HCT116 (cell line): ENCODE measurements at regions not wholly inside any gene's neighbourhood (a gene's known extent, or its start where the extent isn't known, plus 50 kb on each side); places are given as distances from the start of the nearest gene placed in this dataset.

ENCODE experiments used
- CEBPB ChIP-seq: IDR thresholded peaks from 2 replicates; pipeline ENCODE4 v1.6.1; 2012; ENCODE audit warnings: low read depth
- EZH2 ChIP-seq: fragments of 200-600 bp; sonication (generic); IDR thresholded peaks from 2 replicates; pipeline ENCODE4 v1.6.1; 2017; ENCODE audit warnings: antibody characterized with exemption, mixed run types
- POLR2A ChIP-seq: IDR thresholded peaks from 2 replicates; pipeline ENCODE4 v1.7.0; 2011; ENCODE audit warnings: borderline replicate concordance; ENCODE audit not compliant: insufficient read depth, insufficient read length; ENCODE audit errors: extremely low read depth
- POLR2AphosphoS5 ChIP-seq: IDR thresholded peaks from 2 replicates; pipeline ENCODE4 v1.6.1; 2011; ENCODE audit warnings: mild to moderate bottlenecking, low read depth, low read length, moderate library complexity
- RAD21 ChIP-seq: IDR thresholded peaks from 2 replicates; pipeline ENCODE4 v1.6.1; 2012; ENCODE audit warnings: low read depth, mild to moderate bottlenecking
- SP1 ChIP-seq: IDR thresholded peaks from 2 replicates; pipeline ENCODE4 v1.6.1; 2012; ENCODE audit warnings: low read depth
- SRF ChIP-seq: IDR thresholded peaks from 2 replicates; pipeline ENCODE4 v1.6.1; 2012; ENCODE audit warnings: low read depth
- TCF7L2 ChIP-seq: IDR thresholded peaks from 2 replicates; pipeline ENCODE4 v1.7.0; 2011; ENCODE audit warnings: borderline replicate concordance, inconsistent platforms; ENCODE audit not compliant: insufficient read depth, insufficient read length; ENCODE audit errors: extremely low read depth
- ZNF274 ChIP-seq: fragments of 200-500 bp; sonication (Bioruptor generic); IDR thresholded peaks from 2 replicates; pipeline ENCODE4 v1.6.1; 2014; ENCODE audit warnings: mild to moderate bottlenecking, low read depth, low read length, inconsistent platforms
- TF ChIP-seq, protein P1 (sequence below), 3 experiments: fragments of 200-600 bp in 1 of 3; sonication (generic) in 1 of 3; IDR thresholded peaks in 2 of 3; conservative IDR thresholded peaks in 1 of 3; 2 replicates each; pipeline ENCODE4 v1.5.1; 2012 to 2017; ENCODE audit warnings: low read depth in 2 of 3, low read length in 2 of 3, antibody characterized with exemption in 1 of 3, borderline replicate concordance in 1 of 3, control low read depth in 1 of 3, mild to moderate bottlenecking in 1 of 3, mixed read lengths in 1 of 3, mixed run types in 1 of 3, moderate library complexity in 1 of 3; ENCODE audit not compliant: insufficient read depth in 1 of 3
- TF ChIP-seq, protein P2 (sequence below): IDR thresholded peaks from 2 replicates; pipeline ENCODE4 v1.6.1; 2012
- TF ChIP-seq, protein P3 (sequence below): IDR thresholded peaks from 2 replicates; pipeline ENCODE4 v1.6.1; 2012; ENCODE audit warnings: low read depth

DNA sequence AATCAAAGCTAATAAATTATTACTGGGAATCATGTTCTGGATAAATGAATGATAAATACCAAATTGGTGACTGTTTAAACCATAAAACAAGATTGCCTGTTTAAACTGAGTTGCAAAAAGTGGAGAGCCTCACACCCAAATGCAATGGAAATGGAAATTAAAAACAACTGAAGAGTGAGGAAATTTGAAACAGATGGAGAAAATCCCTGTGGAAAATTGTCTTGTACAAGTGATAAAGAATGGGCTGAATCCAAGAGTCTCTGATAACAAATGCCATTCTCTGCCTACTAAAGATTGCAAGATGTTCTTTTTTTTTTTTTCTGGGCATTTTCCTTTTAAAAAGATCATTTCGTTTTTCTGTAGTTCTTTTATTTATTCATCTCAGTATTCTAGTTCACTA, 426.3 kb downstream of the NLGN4X start:
- TF ChIP-seq, protein P1, sequence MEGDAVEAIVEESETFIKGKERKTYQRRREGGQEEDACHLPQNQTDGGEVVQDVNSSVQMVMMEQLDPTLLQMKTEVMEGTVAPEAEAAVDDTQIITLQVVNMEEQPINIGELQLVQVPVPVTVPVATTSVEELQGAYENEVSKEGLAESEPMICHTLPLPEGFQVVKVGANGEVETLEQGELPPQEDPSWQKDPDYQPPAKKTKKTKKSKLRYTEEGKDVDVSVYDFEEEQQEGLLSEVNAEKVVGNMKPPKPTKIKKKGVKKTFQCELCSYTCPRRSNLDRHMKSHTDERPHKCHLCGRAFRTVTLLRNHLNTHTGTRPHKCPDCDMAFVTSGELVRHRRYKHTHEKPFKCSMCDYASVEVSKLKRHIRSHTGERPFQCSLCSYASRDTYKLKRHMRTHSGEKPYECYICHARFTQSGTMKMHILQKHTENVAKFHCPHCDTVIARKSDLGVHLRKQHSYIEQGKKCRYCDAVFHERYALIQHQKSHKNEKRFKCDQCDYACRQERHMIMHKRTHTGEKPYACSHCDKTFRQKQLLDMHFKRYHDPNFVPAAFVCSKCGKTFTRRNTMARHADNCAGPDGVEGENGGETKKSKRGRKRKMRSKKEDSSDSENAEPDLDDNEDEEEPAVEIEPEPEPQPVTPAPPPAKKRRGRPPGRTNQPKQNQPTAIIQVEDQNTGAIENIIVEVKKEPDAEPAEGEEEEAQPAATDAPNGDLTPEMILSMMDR (IDR thresholded peaks at IDR 0.05 in 2 of 3, conservative IDR thresholded peaks at IDR 0.05 in 1 of 3; ENCODE audit: borderline replicate concordance in 1 of 3, insufficient read depth in 1 of 3, low read depth in 2 of 3, low read length in 2 of 3) = no peak
- no peak for TF ChIP-seq CEBPB
- TF ChIP-seq, protein P2, sequence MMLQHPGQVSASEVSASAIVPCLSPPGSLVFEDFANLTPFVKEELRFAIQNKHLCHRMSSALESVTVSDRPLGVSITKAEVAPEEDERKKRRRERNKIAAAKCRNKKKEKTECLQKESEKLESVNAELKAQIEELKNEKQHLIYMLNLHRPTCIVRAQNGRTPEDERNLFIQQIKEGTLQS = no peak
- no peak for TF ChIP-seq RAD21
- TF ChIP-seq POLR2AphosphoS5 = no peak
- TF ChIP-seq EZH2 = no peak
- TF ChIP-seq POLR2A = no peak
- TF ChIP-seq SRF = no peak
- no peak for TF ChIP-seq ZNF274
- TF ChIP-seq TCF7L2 = no peak
- no peak for TF ChIP-seq SP1
- TF ChIP-seq, protein P3, sequence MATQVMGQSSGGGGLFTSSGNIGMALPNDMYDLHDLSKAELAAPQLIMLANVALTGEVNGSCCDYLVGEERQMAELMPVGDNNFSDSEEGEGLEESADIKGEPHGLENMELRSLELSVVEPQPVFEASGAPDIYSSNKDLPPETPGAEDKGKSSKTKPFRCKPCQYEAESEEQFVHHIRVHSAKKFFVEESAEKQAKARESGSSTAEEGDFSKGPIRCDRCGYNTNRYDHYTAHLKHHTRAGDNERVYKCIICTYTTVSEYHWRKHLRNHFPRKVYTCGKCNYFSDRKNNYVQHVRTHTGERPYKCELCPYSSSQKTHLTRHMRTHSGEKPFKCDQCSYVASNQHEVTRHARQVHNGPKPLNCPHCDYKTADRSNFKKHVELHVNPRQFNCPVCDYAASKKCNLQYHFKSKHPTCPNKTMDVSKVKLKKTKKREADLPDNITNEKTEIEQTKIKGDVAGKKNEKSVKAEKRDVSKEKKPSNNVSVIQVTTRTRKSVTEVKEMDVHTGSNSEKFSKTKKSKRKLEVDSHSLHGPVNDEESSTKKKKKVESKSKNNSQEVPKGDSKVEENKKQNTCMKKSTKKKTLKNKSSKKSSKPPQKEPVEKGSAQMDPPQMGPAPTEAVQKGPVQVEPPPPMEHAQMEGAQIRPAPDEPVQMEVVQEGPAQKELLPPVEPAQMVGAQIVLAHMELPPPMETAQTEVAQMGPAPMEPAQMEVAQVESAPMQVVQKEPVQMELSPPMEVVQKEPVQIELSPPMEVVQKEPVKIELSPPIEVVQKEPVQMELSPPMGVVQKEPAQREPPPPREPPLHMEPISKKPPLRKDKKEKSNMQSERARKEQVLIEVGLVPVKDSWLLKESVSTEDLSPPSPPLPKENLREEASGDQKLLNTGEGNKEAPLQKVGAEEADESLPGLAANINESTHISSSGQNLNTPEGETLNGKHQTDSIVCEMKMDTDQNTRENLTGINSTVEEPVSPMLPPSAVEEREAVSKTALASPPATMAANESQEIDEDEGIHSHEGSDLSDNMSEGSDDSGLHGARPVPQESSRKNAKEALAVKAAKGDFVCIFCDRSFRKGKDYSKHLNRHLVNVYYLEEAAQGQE = no peak
